ENCODE measurements at regions not wholly inside any gene's neighbourhood (a gene's known extent, or its start where the extent isn't known, plus 50 kb on each side); places are given as distances from the start of the nearest gene placed in this dataset.

DNA sequence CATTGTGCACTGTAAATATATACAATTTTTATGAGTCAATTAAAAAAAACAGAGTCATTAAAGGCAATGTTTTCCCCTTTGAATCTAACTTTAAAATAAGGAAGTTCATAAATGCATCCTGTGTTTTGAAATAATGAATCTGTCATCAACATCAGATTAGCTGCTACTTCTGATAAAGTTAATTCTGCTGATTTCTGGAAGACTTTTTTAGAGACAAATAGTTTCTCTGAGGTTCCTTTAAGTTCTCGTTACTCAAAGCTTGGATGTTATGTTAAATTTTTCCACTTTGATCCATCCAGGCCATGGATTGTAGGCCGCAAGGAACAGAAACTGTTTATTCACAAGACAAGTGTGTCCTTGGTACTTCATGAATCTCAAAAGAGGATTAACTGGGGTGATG is 115.5 kb downstream of the CARTPT start:
- H3K27me3 ChIP-seq (ENCODE audit: control insufficient read depth, insufficient read depth, low read length), result no peaks in the 10 kb centered on the region
- H3K36me3 ChIP-seq (replicated peaks; ENCODE audit: control insufficient read depth, insufficient read depth, low read length), result no peaks in the 10 kb centered on the region
- no peak for DNase-seq
- H3K4me3 ChIP-seq (ENCODE audit: insufficient read depth, low read depth, low read length), result no peak overlapping the region

DNA sequence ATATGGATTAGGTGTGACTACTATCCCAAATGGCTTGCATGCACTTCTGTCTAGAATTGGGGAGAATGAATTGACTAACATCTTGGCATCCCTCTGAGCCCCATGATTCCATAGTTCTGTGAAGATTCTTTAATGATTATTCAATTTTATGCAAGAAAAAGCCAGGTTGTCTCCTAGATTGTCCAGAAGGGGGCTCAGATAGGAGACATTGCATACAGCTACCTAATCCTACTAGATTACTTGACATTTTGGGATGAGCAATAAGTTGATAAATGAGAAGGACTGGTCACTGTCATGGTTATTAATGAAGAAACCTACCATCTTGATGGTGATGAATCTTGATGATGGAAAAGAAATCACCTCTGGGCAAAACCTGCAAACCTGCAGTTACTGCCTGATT is 117.0 kb downstream of the CARTPT start:
- Histone ChIP-seq H3K4me3 (ENCODE audit: insufficient read depth, low read depth, low read length) (no peak overlapping the region), H3K27me3 (ENCODE audit: control insufficient read depth, insufficient read depth, low read length) (no peaks in the 10 kb centered on the region), H3K36me3 (replicated peaks; ENCODE audit: control insufficient read depth, insufficient read depth, low read length) (no peaks in the 10 kb centered on the region)
- no peak for DNase-seq

DNA sequence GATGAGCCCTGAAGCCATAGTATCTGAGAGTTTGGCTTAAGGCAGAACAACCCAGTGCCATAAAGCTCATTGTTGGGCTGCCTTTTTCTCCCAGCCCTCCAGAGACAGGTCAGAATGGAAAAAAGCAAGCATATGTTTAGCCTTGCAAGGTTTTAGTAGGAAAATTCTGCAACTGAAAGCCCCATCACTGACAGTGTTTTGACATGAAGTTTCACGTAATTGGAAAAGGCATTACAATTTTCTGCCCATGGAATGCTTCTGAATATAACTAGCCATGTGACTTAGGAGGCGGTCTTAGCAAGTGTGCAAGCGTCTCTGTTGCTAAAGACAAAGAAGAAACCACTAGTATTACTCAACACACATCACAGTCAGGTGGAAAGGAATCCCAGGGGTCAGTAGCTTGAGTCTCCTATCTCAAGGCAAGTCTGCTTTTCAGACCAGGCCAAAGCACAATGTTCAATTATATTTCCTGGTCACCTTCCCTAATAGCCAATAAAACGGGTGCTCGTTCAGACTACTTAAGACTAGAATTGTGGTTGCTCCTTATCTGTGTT is 117.6 kb downstream of the CARTPT start:
- DNase-seq, result no peak

DNA sequence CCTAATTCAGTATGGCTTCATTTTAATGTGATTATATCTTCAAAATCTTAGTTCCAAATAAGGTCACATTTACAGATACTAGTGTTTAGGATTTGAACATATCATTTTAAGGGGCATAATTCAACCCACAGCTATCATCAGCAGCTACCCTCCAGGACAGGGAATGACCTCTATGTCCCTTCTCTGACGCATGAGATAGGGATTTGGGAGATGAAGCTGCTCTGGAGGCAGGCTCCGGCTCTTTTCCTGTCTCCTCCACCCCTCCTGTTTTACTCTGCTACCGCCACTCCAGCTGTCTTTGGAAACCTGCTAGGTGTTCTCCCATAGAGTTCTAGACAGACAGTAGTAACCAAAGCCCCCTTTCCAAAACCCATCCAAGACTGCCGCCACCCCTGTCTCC is 119.2 kb downstream of the CARTPT start:
- no peak overlapping the region for H3K4me3 ChIP-seq (ENCODE audit: insufficient read depth, low read depth, low read length)
- no peak for DNase-seq
- no peaks in the 10 kb centered on the region for H3K27me3 ChIP-seq (ENCODE audit: control insufficient read depth, insufficient read depth, low read length)

More for the DNA sequence above, 117.6 kb downstream of the CARTPT start:
- Histone ChIP-seq H3K27me3 (ENCODE audit: control insufficient read depth, insufficient read depth, low read length) (no peaks in the 10 kb centered on the region), H3K4me3 (ENCODE audit: insufficient read depth, low read depth, low read length) (no peak overlapping the region), H3K36me3 (replicated peaks; ENCODE audit: control insufficient read depth, insufficient read depth, low read length) (no peaks in the 10 kb centered on the region)

GRCh38 chr5:71839096-71839884 is 120.2 kb downstream of the CARTPT start:
- no peaks in the 10 kb centered on the region for H3K36me3 ChIP-seq (replicated peaks; ENCODE audit: control insufficient read depth, insufficient read depth, low read length)
- no peaks in the 10 kb centered on the region for H3K27me3 ChIP-seq (ENCODE audit: control insufficient read depth, insufficient read depth, low read length)
- DNase-seq, result no peak
- no peak overlapping the region for H3K4me3 ChIP-seq (ENCODE audit: insufficient read depth, low read depth, low read length)

More for the DNA sequence above, 119.2 kb downstream of the CARTPT start:
- no peaks in the 10 kb centered on the region for H3K36me3 ChIP-seq (replicated peaks; ENCODE audit: control insufficient read depth, insufficient read depth, low read length)

DNA sequence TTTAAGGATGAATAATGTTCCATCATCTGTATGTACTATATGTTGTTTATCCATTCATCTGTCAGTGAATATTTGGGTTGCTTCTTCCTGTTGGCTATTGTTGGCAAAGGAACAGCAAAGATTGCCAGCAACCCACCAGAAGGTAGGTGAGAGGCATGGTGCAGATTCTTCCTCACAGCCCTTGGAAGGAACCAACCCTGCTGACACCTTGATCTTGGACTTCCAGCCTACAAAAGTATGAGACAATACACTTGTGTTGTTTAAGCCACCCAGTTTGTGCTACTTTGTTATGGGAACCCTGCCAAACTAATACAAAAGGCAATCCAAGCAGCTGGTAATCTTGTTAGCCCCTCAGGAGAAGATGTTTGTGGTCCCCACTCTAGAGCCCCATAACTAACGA is 122.0 kb downstream of the CARTPT start:
- Histone ChIP-seq H3K27me3 (ENCODE audit: control insufficient read depth, insufficient read depth, low read length) (no peaks in the 10 kb centered on the region), H3K4me3 (ENCODE audit: insufficient read depth, low read depth, low read length) (no peak overlapping the region), H3K36me3 (replicated peaks; ENCODE audit: control insufficient read depth, insufficient read depth, low read length) (no peaks in the 10 kb centered on the region)
- no peak for DNase-seq

DNA sequence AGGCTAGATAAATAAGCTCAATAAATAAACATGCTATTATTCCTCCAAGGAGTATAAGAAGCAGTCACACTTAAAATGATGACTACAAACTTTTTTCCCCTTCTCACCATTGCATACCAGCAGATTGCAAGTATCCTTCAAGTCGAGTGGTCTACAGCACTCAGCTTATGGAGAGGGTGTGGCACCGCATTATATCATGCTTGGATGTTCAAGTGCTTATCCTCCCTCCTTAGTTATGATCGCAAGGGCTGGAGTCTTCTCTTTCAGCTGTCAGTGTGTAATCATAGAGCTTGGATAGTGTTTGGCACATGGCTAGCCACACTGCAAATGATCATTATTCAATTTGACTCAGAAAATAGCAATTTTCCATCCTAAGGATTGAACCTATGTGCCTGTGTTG is 124.0 kb downstream of the CARTPT start:
- no peak overlapping the region for H3K4me3 ChIP-seq (ENCODE audit: insufficient read depth, low read depth, low read length)

DNA sequence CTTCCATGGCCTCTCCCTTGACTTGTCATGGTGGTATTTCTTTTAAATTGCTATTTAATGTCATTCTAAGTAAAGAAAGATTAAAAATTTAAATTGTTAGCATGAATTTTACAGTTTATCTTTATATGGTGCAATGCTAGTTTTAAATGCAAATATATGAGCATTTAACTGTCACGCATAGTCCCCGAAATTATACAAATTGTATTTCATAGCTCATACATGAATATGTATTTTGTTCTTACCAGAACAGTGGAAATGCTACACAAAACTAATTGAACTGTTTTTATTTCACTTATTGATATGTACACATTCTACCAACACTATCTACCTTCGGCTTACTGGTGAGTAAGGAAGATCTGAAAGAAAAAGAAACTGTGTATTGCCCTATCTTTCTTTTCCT is 125.8 kb downstream of the CARTPT start:
- DNase-seq, result no peak
- no peaks in the 10 kb centered on the region for H3K27me3 ChIP-seq (ENCODE audit: control insufficient read depth, insufficient read depth, low read length)
- no peaks in the 10 kb centered on the region for H3K36me3 ChIP-seq (replicated peaks; ENCODE audit: control insufficient read depth, insufficient read depth, low read length)
- H3K4me3 ChIP-seq (ENCODE audit: insufficient read depth, low read depth, low read length), result no peak overlapping the region

More for the DNA sequence above, 124.0 kb downstream of the CARTPT start:
- no peaks in the 10 kb centered on the region for H3K27me3 ChIP-seq (ENCODE audit: control insufficient read depth, insufficient read depth, low read length)
- H3K36me3 ChIP-seq (replicated peaks; ENCODE audit: control insufficient read depth, insufficient read depth, low read length), result no peaks in the 10 kb centered on the region
- DNase-seq, result no peak

GRCh38 chr5:71859515-71859914 is 140.4 kb downstream of the CARTPT start:
- DNase-seq, result no peak
- Histone ChIP-seq H3K4me3 (ENCODE audit: insufficient read depth, low read depth, low read length) (no peak overlapping the region), H3K27me3 (ENCODE audit: control insufficient read depth, insufficient read depth, low read length) (no peaks in the 10 kb centered on the region), H3K36me3 (replicated peaks; ENCODE audit: control insufficient read depth, insufficient read depth, low read length) (no peaks in the 10 kb centered on the region)

- no peak overlapping the region for H3K4me3 ChIP-seq (ENCODE audit: insufficient read depth, low read depth, low read length)
- no peaks in the 10 kb centered on the region for H3K36me3 ChIP-seq (replicated peaks; ENCODE audit: control insufficient read depth, insufficient read depth, low read length)
- peak; percentile 45 for DNase-seq
- H3K27me3 ChIP-seq (ENCODE audit: control insufficient read depth, insufficient read depth, low read length), result no peaks in the 10 kb centered on the region
Measured at GRCh38 chr5:71860048-71860447, 141.0 kb downstream of the CARTPT start.

DNA sequence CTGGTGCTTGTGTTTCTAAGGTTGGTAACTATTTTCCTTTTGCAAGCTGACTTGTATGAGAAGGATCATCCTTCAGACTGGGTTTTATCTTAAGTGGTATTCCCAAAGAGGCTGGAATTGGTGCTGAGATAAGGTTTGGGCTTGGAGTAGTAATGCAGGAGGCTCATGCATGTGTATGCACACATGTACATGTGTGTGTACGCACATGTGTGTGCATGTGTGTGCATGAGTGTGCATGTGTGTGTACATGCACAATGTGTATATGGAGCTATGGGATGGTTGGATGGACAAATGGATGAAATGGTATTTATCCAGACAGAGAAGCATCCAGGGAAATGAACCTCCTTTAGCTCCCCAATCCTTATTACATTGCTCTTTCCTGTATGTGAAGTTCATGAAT is 142.6 kb downstream of the CARTPT start:
- Histone ChIP-seq H3K27me3 (ENCODE audit: control insufficient read depth, insufficient read depth, low read length) (no peaks in the 10 kb centered on the region), H3K4me3 (ENCODE audit: insufficient read depth, low read depth, low read length) (no peak overlapping the region), H3K36me3 (replicated peaks; ENCODE audit: control insufficient read depth, insufficient read depth, low read length) (no peaks in the 10 kb centered on the region)
- DNase-seq, result no peak

GRCh38 chr5:71862087-71862486 is 143.0 kb downstream of the CARTPT start:
- no peak overlapping the region for H3K4me3 ChIP-seq (ENCODE audit: insufficient read depth, low read depth, low read length)
- no peaks in the 10 kb centered on the region for H3K27me3 ChIP-seq (ENCODE audit: control insufficient read depth, insufficient read depth, low read length)
- DNase-seq, result no peak
- H3K36me3 ChIP-seq (replicated peaks; ENCODE audit: control insufficient read depth, insufficient read depth, low read length), result no peaks in the 10 kb centered on the region

DNA sequence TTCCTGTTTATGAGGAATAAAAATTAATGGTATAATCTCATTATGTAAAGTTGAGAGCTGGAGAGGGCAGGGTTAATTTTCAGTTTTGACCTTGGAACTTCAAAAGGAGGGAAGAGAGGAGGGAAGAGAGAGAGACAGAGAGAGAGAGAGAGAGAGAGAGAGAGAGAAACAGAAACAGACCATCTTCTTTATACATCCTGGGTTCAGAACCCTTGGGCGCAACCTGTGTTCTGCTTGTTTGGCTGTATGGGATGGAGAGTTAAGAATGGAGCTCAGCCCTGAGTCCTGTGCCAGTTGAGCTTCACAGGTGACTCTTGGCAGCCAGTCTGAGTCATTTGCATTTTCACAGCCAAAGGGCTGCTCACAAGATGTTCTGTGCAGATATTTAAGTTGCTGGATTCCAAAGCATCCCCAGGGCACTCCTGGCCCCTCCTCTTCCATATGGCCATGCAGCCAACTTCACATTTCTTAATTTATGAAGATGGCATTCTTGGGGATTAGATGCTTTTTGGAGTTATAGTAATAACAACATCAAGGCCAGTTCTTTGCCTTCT is 143.5 kb downstream of the CARTPT start:
- DNase-seq, result no peak
- Histone ChIP-seq H3K36me3 (replicated peaks; ENCODE audit: control insufficient read depth, insufficient read depth, low read length) (no peaks in the 10 kb centered on the region), H3K27me3 (ENCODE audit: control insufficient read depth, insufficient read depth, low read length) (no peaks in the 10 kb centered on the region), H3K4me3 (ENCODE audit: insufficient read depth, low read depth, low read length) (no peak overlapping the region)

DNA sequence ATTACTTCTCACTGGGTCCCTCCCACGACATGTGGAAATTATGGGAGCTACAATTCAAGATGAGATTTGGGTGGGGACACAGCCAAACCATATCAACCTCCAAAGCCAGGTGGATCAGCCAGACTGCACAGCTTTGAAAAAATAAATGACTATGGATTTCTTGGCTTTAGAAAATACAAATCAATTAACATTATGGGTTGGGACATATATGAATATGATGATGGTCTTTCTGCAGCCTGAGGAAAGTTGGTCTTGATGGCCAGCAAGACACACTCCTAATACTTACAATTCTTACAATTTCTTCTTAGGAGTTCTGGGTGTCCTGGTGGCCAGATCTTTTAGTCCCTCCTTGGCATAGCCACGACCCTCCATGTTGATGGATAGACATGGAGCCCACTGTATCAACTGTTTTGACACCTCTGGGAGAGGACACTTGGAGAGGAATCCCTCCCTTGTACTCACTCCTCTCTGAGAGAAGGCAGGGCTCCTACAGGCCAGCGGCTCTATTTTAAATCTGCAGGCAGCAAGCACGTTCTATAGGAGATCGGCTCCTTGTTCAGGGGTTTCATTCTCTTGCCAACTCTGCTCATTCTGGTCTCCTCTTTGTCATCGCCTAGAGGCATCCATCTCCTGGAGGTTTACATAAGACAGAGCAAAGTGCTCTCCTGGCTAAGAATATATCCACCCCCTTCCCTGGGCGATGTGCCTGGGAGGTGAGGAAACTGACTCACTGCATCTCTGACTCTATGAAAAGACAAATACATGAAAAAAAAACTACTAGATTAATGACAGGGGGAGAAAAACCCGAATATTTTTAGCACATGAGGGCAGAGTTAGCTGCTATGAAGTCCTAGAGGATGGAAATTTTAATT is 145.9 kb downstream of the CARTPT start:
- H3K27me3 ChIP-seq (ENCODE audit: control insufficient read depth, insufficient read depth, low read length), result no peaks in the 10 kb centered on the region
- no peak overlapping the region for H3K4me3 ChIP-seq (ENCODE audit: insufficient read depth, low read depth, low read length)
- no peak for DNase-seq
- no peaks in the 10 kb centered on the region for H3K36me3 ChIP-seq (replicated peaks; ENCODE audit: control insufficient read depth, insufficient read depth, low read length)
